KMS-11 (cell line): ENCODE measurements at regions not wholly inside any gene's neighbourhood (a gene's known extent, or its start where the extent isn't known, plus 50 kb on each side); places are given as distances from the start of the nearest gene placed in this dataset.

Source experiments
- H2AFZ ChIP-seq: fragments of 200-600 bp; sonication (generic); 2 replicates; pipeline ENCODE4 v1.6.1; 2016; ENCODE audit warnings: antibody characterized with exemption, mixed run types, low read depth
- H3K27ac ChIP-seq: fragments of 200-600 bp; sonication (generic); 2 replicates; pipeline ENCODE4 v1.6.1; 2016; ENCODE audit warnings: mild to moderate bottlenecking, mixed run types
- H3K27me3 ChIP-seq: fragments of 200-600 bp; sonication (generic); 2 replicates; pipeline ENCODE4 v1.6.1; 2017; ENCODE audit warnings: mild to moderate bottlenecking, low read depth, mixed run types, moderate library complexity; ENCODE audit not compliant: insufficient read depth
- H3K36me3 ChIP-seq: fragments of 200-600 bp; sonication (generic); 2 replicates; pipeline ENCODE4 v1.6.1; 2017; ENCODE audit warnings: mild to moderate bottlenecking, mixed run types; ENCODE audit not compliant: insufficient read depth
- H3K4me1 ChIP-seq: fragments of 200-600 bp; sonication (generic); 2 replicates; pipeline ENCODE4 v1.6.1; 2016; ENCODE audit warnings: mild to moderate bottlenecking, low read depth, mixed run types; ENCODE audit not compliant: poor library complexity, severe bottlenecking
- H3K4me2 ChIP-seq: fragments of 200-600 bp; sonication (generic); 2 replicates; pipeline ENCODE4 v1.7.0; 2016; ENCODE audit warnings: mild to moderate bottlenecking, mixed run types
- H3K4me3 ChIP-seq: fragments of 200-600 bp; sonication (generic); IDR thresholded peaks from 2 replicates; pipeline ENCODE4 v1.6.1; 2017; ENCODE audit warnings: low read depth, low read length, mixed read lengths; ENCODE audit not compliant: insufficient read depth
- H3K79me2 ChIP-seq: fragments of 200-600 bp; sonication (generic); 2 replicates; pipeline ENCODE4 v1.6.1; 2016; ENCODE audit warnings: low read depth, mixed run types; ENCODE audit not compliant: insufficient read depth
- H3K9ac ChIP-seq: fragments of 200-600 bp; sonication (generic); 2 replicates; pipeline ENCODE4 v1.6.1; 2016; ENCODE audit warnings: mild to moderate bottlenecking, mixed run types
- H4K20me1 ChIP-seq: fragments of 200-600 bp; sonication (generic); 2 replicates; pipeline ENCODE4 v1.6.1; 2016; ENCODE audit warnings: mild to moderate bottlenecking, mixed run types; ENCODE audit not compliant: insufficient read depth
- TF ChIP-seq, protein P1 (sequence below): fragments of 200-600 bp; sonication (generic); conservative IDR thresholded peaks from 2 replicates; pipeline ENCODE4 v1.6.1; 2017; ENCODE audit warnings: low read depth, mild to moderate bottlenecking, antibody characterized with exemption, low read length, moderate library complexity, mixed read lengths

DNA sequence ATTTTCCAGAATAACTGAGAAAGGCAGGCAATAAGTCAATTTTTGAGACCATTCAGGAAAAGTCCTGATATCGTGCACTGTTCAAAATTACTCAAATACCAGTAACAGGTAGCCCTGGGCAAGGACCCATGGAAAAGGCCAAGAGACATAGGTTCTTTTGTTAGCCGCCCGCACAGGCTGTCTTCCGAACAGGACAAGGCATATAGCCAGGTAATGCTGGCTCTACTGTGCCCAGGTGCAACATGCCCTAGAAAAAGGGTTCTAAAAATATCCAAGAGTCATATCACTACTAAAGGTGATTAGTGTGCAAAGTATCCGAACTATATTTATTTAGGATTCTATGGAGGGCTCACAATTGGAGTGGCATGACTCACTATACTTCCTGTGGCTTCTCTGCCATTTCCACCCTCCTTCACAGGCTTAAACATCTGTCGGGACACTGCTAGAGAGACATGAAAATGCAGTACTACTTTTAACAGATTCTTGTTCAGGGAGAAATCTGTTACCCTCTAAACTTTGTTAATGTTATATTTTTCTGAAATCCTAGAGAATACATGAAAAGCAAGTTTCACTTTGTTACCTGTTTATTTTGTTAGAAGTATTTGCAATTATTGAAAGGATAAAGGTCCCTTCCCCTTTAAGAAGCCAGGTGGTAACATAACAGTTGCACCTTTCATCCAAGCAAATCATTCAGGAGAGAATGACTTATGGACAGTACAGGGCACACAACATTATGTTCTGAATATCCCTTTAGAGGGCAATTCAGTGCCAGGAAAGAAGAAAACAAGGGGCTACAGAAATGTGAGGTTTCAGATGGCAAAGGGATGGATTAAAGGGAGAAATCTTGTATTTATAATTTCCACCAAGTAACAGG, 293.3 kb upstream of the THBS1 start:
- H3K9ac ChIP-seq: no peak overlapping the region

DNA sequence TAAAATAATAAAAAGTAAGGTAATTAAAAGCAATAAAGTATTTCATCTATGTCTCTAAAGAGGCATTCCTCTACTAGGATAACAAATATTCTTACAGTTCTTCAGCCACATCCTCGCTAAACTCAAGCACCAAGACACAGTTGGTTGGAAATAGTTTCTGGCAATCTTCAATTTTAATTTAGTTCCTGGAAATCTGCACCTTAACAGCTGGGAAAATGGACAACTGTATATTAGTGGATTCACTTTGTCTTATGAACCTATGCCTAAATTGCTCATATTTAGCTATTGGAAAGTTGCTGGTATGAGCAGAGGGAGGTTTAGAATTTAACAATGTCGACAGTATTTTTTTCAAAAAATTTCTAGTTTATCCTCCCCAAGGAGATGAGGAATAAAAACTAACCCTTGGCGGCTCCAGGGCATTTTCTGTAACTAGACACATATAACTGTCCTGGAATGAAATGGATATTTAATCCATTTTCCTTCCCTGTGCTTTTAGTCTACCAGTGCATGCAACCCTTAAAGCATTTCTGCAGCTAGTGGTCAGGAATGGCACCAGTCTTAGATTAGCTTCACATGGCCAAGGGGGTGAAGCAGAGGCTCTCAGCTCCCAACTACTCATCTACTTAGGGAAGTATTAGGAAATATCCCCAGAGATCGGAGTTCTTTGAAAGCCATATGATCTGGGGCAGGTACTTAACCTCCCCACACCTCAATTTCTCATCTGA, 290.0 kb upstream of the THBS1 start:
- H3K4me1 ChIP-seq: no peaks in the 10 kb centered on the region
- H3K4me3 ChIP-seq: no peak overlapping the region
- H4K20me1 ChIP-seq: no peaks in the 10 kb centered on the region
- H3K27me3 ChIP-seq: no peaks in the 10 kb centered on the region
- no peak overlapping the region for H3K4me2 ChIP-seq
- no peak overlapping the region for H3K27ac ChIP-seq
- H2AFZ ChIP-seq: no peak overlapping the region
- TF ChIP-seq, protein P1, sequence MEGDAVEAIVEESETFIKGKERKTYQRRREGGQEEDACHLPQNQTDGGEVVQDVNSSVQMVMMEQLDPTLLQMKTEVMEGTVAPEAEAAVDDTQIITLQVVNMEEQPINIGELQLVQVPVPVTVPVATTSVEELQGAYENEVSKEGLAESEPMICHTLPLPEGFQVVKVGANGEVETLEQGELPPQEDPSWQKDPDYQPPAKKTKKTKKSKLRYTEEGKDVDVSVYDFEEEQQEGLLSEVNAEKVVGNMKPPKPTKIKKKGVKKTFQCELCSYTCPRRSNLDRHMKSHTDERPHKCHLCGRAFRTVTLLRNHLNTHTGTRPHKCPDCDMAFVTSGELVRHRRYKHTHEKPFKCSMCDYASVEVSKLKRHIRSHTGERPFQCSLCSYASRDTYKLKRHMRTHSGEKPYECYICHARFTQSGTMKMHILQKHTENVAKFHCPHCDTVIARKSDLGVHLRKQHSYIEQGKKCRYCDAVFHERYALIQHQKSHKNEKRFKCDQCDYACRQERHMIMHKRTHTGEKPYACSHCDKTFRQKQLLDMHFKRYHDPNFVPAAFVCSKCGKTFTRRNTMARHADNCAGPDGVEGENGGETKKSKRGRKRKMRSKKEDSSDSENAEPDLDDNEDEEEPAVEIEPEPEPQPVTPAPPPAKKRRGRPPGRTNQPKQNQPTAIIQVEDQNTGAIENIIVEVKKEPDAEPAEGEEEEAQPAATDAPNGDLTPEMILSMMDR: no peak
- no peak overlapping the region for H3K9ac ChIP-seq
- no peaks in the 10 kb centered on the region for H3K36me3 ChIP-seq
- H3K79me2 ChIP-seq: no peaks in the 10 kb centered on the region

More for the DNA sequence above, 293.3 kb upstream of the THBS1 start:
- no peaks in the 10 kb centered on the region for H4K20me1 ChIP-seq
- H3K4me3 ChIP-seq: no peak overlapping the region
- H3K79me2 ChIP-seq: no peaks in the 10 kb centered on the region
- TF ChIP-seq, protein P1: no peak
- no peaks in the 10 kb centered on the region for H3K36me3 ChIP-seq
- H3K4me1 ChIP-seq: no peaks in the 10 kb centered on the region
- H2AFZ ChIP-seq: no peak overlapping the region
- H3K27me3 ChIP-seq: no peaks in the 10 kb centered on the region
- no peak overlapping the region for H3K27ac ChIP-seq
- no peak overlapping the region for H3K4me2 ChIP-seq

DNA sequence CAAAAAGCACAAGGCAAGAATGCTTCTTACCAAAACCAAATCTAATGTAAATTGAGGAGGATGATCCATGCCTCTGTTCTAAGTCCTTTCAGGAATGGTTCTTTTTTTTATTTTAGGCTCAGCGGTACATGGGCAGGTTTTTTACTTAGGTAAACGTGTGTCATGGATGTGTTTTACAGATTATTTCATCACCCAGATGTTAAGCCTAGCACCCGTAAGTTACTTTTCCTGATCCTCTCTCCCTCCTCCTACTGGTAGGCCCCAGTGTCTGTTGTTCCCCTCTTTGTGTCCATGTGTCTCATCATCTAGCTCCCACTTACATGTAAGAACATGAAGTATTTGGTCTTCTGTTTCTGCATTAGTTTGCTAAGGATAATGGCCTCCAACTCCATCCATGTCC, 289.2 kb upstream of the THBS1 start:
- TF ChIP-seq, protein P1: no peak
- H3K4me3 ChIP-seq: no peak overlapping the region
- no peaks in the 10 kb centered on the region for H3K27me3 ChIP-seq
- no peak overlapping the region for H3K27ac ChIP-seq
- H3K9ac ChIP-seq: no peak overlapping the region
- H4K20me1 ChIP-seq: no peaks in the 10 kb centered on the region
- no peak overlapping the region for H2AFZ ChIP-seq
- H3K79me2 ChIP-seq: no peaks in the 10 kb centered on the region
- H3K4me1 ChIP-seq: no peaks in the 10 kb centered on the region
- H3K4me2 ChIP-seq: no peak overlapping the region
- H3K36me3 ChIP-seq: no peaks in the 10 kb centered on the region

DNA sequence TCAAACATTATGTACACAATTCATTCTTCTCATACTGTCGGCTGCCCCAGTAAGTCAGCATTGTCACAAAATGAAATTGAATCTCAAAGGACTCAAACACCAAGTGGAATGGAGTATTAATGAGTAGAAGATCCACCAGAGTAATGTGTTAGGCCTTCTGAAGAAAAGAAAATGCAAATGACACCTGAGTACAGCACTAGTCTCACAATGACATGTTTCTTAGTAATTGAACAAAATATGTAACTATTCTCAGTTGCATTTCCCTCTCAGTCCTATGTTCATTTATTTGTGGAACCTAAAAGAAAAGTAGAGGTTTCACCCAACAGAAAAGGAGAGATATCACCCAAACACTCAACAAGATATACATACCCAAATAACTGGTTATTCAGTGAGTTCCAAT, 283.9 kb upstream of the THBS1 start:
- Histone ChIP-seq H3K4me3 (no peak overlapping the region), H3K4me2 (no peak overlapping the region), H4K20me1 (no peaks in the 10 kb centered on the region), H2AFZ (no peak overlapping the region), H3K36me3 (no peaks in the 10 kb centered on the region), H3K4me1 (no peaks in the 10 kb centered on the region), H3K79me2 (no peaks in the 10 kb centered on the region), H3K9ac (no peak overlapping the region), H3K27ac (no peak overlapping the region), H3K27me3 (no peaks in the 10 kb centered on the region)
- TF ChIP-seq, protein P1: no peak
